ENCODE measurements at regions not wholly inside any gene's neighbourhood (a gene's known extent, or its start where the extent isn't known, plus 50 kb on each side); places are given as distances from the start of the nearest gene placed in this dataset.

GRCh38 chr6:114648847-114649246, 306.0 kb upstream of the HS3ST5 start:
- Histone ChIP-seq H3K36me3 (ENCODE audit: insufficient read depth) (no peaks in the 10 kb centered on the region), H3K9me2 (ENCODE audit: insufficient read depth) (no peaks in the 10 kb centered on the region), H3K4me1 (ENCODE audit: insufficient read depth) (no peaks in the 10 kb centered on the region), H2AFZ (no peak overlapping the region), H3K27me3 (ENCODE audit: insufficient read depth) (no peaks in the 10 kb centered on the region), H3K4me2 (no peak overlapping the region), H3K27ac (ENCODE audit: low read depth) (no peak overlapping the region), H3F3A (replicated peaks; ENCODE audit: low read depth) (no peaks in the 10 kb centered on the region), H3K79me2 (replicated peaks; ENCODE audit: insufficient read depth) (no peaks in the 10 kb centered on the region), H4K20me1 (replicated peaks; ENCODE audit: insufficient read depth) (no peaks in the 10 kb centered on the region), H3K4me3 (no peak overlapping the region)
- TF ChIP-seq POLR2AphosphoS5 (IDR thresholded peaks at IDR 0.05; ENCODE audit: low read depth) (no peak), JUNB (IDR thresholded peaks at IDR 0.05; ENCODE audit: unreplicated experiment) (no peak), EZH2phosphoT487 (IDR thresholded peaks at IDR 0.05; ENCODE audit: unreplicated experiment) (no peak), EZH2 (IDR thresholded peaks at IDR 0.05; ENCODE audit: low read depth, unreplicated experiment) (no peak), ZNF114 (CRISPR knock-in tag; IDR thresholded peaks at IDR 0.05) (no peak)
- TF ChIP-seq, protein P1, sequence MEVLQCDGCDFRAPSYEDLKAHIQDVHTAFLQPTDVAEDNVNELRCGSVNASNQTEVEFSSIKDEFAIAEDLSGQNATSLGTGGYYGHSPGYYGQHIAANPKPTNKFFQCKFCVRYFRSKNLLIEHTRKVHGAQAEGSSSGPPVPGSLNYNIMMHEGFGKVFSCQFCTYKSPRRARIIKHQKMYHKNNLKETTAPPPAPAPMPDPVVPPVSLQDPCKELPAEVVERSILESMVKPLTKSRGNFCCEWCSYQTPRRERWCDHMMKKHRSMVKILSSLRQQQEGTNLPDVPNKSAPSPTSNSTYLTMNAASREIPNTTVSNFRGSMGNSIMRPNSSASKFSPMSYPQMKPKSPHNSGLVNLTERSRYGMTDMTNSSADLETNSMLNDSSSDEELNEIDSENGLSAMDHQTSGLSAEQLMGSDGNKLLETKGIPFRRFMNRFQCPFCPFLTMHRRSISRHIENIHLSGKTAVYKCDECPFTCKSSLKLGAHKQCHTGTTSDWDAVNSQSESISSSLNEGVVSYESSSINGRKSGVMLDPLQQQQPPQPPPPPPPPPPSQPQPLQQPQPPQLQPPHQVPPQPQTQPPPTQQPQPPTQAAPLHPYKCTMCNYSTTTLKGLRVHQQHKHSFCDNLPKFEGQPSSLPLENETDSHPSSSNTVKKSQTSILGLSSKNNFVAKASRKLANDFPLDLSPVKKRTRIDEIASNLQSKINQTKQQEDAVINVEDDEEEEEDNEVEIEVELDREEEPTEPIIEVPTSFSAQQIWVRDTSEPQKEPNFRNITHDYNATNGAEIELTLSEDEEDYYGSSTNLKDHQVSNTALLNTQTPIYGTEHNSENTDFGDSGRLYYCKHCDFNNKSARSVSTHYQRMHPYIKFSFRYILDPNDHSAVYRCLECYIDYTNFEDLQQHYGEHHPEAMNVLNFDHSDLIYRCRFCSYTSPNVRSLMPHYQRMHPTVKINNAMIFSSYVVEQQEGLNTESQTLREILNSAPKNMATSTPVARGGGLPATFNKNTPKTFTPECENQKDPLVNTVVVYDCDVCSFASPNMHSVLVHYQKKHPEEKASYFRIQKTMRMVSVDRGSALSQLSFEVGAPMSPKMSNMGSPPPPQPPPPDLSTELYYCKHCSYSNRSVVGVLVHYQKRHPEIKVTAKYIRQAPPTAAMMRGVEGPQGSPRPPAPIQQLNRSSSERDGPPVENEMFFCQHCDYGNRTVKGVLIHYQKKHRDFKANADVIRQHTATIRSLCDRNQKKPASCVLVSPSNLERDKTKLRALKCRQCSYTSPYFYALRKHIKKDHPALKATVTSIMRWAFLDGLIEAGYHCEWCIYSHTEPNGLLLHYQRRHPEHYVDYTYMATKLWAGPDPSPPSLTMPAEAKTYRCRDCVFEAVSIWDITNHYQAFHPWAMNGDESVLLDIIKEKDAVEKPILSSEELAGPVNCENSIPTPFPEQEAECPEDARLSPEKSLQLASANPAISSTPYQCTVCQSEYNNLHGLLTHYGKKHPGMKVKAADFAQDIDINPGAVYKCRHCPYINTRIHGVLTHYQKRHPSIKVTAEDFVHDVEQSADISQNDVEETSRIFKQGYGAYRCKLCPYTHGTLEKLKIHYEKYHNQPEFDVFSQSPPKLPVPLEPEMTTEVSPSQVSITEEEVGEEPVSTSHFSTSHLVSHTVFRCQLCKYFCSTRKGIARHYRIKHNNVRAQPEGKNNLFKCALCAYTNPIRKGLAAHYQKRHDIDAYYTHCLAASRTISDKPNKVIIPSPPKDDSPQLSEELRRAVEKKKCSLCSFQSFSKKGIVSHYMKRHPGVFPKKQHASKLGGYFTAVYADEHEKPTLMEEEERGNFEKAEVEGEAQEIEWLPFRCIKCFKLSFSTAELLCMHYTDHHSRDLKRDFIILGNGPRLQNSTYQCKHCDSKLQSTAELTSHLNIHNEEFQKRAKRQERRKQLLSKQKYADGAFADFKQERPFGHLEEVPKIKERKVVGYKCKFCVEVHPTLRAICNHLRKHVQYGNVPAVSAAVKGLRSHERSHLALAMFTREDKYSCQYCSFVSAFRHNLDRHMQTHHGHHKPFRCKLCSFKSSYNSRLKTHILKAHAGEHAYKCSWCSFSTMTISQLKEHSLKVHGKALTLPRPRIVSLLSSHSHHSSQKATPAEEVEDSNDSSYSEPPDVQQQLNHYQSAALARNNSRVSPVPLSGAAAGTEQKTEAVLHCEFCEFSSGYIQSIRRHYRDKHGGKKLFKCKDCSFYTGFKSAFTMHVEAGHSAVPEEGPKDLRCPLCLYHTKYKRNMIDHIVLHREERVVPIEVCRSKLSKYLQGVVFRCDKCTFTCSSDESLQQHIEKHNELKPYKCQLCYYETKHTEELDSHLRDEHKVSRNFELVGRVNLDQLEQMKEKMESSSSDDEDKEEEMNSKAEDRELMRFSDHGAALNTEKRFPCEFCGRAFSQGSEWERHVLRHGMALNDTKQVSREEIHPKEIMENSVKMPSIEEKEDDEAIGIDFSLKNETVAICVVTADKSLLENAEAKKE (CRISPR knock-in tag; IDR thresholded peaks at IDR 0.05) = no peak
- ATAC-seq = no peak
- H3K27me3 Mint-ChIP-seq (ENCODE audit: insufficient read depth, low read depth, poor library complexity) = peaks cover 2% of the 10 kb centered on the region
- no peaks in the 10 kb centered on the region for H3K36me3 Mint-ChIP-seq (ENCODE audit: low read depth)
- H3K27ac Mint-ChIP-seq = no peak overlapping the region
- DNase-seq (ENCODE audit: low spot score) = no peak
- H3K9me3 Mint-ChIP-seq = no peaks in the 10 kb centered on the region
- H3K4me3 Mint-ChIP-seq = no peak overlapping the region
- 0 out of 3 replicates have a peak, but pooled peaks cover 3% of the 10 kb centered on the region for H3K4me1 Mint-ChIP-seq

DNA sequence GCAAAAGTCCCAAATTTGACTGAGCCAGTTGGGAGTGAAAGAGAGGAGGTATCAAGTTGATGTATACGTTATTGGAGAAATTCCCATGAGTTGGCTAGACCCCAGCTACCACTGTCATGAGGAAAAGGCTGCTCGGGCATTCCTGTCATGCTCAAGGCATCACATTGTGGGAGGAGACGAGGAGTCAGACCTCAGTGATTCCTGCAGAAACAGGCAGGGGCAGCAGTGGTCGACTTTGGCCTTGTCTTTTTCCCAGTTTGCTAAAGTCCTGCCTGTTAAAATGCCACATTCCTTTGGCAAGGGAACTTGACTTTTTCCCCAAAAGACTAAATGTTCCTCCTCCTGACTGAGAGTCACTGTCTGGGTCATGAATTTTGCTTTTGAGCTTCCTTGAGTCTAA, 295.5 kb upstream of the HS3ST5 start:
- peaks cover 2% of the 10 kb centered on the region for H3K27me3 Mint-ChIP-seq (ENCODE audit: insufficient read depth, low read depth, poor library complexity)
- H3K36me3 ChIP-seq (ENCODE audit: insufficient read depth) = no peaks in the 10 kb centered on the region

More for the DNA sequence above, 295.5 kb upstream of the HS3ST5 start:
- Histone ChIP-seq H3K79me2 (replicated peaks; ENCODE audit: insufficient read depth) (no peaks in the 10 kb centered on the region), H3K27ac (ENCODE audit: low read depth) (no peak overlapping the region), H4K20me1 (replicated peaks; ENCODE audit: insufficient read depth) (no peaks in the 10 kb centered on the region), H3F3A (replicated peaks; ENCODE audit: low read depth) (no peaks in the 10 kb centered on the region), H3K4me3 (no peak overlapping the region), H3K4me2 (no peak overlapping the region), H3K4me1 (ENCODE audit: insufficient read depth) (no peaks in the 10 kb centered on the region), H2AFZ (no peak overlapping the region), H3K9me2 (ENCODE audit: insufficient read depth) (no peaks in the 10 kb centered on the region), H3K27me3 (ENCODE audit: insufficient read depth) (no peaks in the 10 kb centered on the region)
- TF ChIP-seq EZH2 (IDR thresholded peaks at IDR 0.05; ENCODE audit: low read depth, unreplicated experiment) (no peak), CTCF (conservative IDR thresholded peaks at IDR 0.05; ENCODE audit: low read depth in 2 of 2) (peak; percentile 29 to 41; a peak in 3 of 4 replicates)
- Mint-ChIP-seq H3K4me3 (no peak overlapping the region), H3K9me3 (peaks cover under 1% of the 10 kb centered on the region; the same call in 2 of the 3 replicates), H3K36me3 (ENCODE audit: low read depth) (no peaks in the 10 kb centered on the region), H3K27ac (no peak overlapping the region; the same call in 1 of the 2 replicates), H3K4me1 (peaks cover 3% of the 10 kb centered on the region; the same call in 1 of the 3 replicates)
- DNase-seq (ENCODE audit: low spot score) = peak; percentile 85
- peak; percentile 97 for ATAC-seq

All from GM23338 (cell line).